Loucy (cell line): ENCODE measurements at regions not wholly inside any gene's neighbourhood (a gene's known extent, or its start where the extent isn't known, plus 50 kb on each side); places are given as distances from the start of the nearest gene placed in this dataset.

Experiments used
- H2AFZ ChIP-seq: fragments of 200-600 bp; sonication (generic); 2 replicates; pipeline ENCODE4 v1.6.0; 2016; ENCODE audit warnings: antibody characterized with exemption, mild to moderate bottlenecking, low read length, moderate library complexity
- H3F3A ChIP-seq: fragments of 200-600 bp; 2 replicates; pipeline ENCODE4 v1.6.0; 2016; ENCODE audit warnings: antibody characterized with exemption, low read depth, mild to moderate bottlenecking
- H3K27me3 ChIP-seq: fragments of 200-600 bp; sonication (generic); 2 replicates; pipeline ENCODE4 v1.6.1; 2014; ENCODE audit warnings: low read length, mild to moderate bottlenecking; ENCODE audit not compliant: insufficient read depth, poor library complexity, severe bottlenecking
- H3K36me3 ChIP-seq: fragments of 200-600 bp; sonication (generic); 2 replicates; pipeline ENCODE4 v1.6.1; 2016; ENCODE audit warnings: low read length; ENCODE audit not compliant: insufficient read depth
- H3K4me1 ChIP-seq: fragments of 200-600 bp; sonication (generic); 2 replicates; pipeline ENCODE4 v1.5.1; 2014; ENCODE audit warnings: low read length, mild to moderate bottlenecking; ENCODE audit not compliant: insufficient read depth, poor library complexity, severe bottlenecking
- H3K4me2 ChIP-seq: fragments of 200-600 bp; sonication (generic); 2 replicates; pipeline ENCODE4 v1.6.0; 2014; ENCODE audit warnings: antibody characterized with exemption, low read length, low read depth, mild to moderate bottlenecking; ENCODE audit not compliant: poor library complexity, severe bottlenecking
- H3K4me3 ChIP-seq: fragments of 200-600 bp; sonication (generic); 2 replicates; pipeline ENCODE4 v1.5.1; 2014; ENCODE audit warnings: low read length, mild to moderate bottlenecking, mixed read lengths; ENCODE audit not compliant: poor library complexity, severe bottlenecking
- H3K79me2 ChIP-seq: fragments of 200-600 bp; sonication (generic); 2 replicates; pipeline ENCODE4 v1.6.1; 2014; ENCODE audit warnings: low read length; ENCODE audit not compliant: insufficient read depth
- H3K9ac ChIP-seq: fragments of 200-600 bp; sonication (generic); 2 replicates; pipeline ENCODE4 v1.6.0; 2014; ENCODE audit warnings: mild to moderate bottlenecking, low read depth, low read length, moderate library complexity; ENCODE audit not compliant: poor library complexity, severe bottlenecking
- H3K9me2 ChIP-seq: fragments of 200-600 bp; sonication (generic); replicated peaks from 2 replicates; pipeline ENCODE4 v1.6.1; 2016; ENCODE audit warnings: low read depth, low read length, mixed read lengths
- H3K9me3 ChIP-seq: fragments of 200-600 bp; sonication (generic); 2 replicates; pipeline ENCODE4 v1.6.1; 2014; ENCODE audit warnings: mild to moderate bottlenecking, antibody characterized with exemption, low read length, low read depth; ENCODE audit not compliant: insufficient read depth
- H4K20me1 ChIP-seq: fragments of 200-600 bp; sonication (generic); 2 replicates; pipeline ENCODE4 v1.6.0; 2014; ENCODE audit warnings: antibody characterized with exemption, low read length, mild to moderate bottlenecking; ENCODE audit not compliant: insufficient read depth, poor library complexity, severe bottlenecking
- CTCF ChIP-seq: fragments of 200-600 bp; sonication (generic); conservative IDR thresholded peaks from 2 replicates; pipeline ENCODE4 v1.5.1; 2014; ENCODE audit warnings: mild to moderate bottlenecking, antibody characterized with exemption, low read length
- EZH2phosphoT487 ChIP-seq: fragments of 200-600 bp; IDR thresholded peaks from 2 replicates; pipeline ENCODE4 v1.6.1; 2018; ENCODE audit warnings: antibody characterized with exemption, mild to moderate bottlenecking, moderate library complexity, borderline replicate concordance

- TF ChIP-seq CTCF: no peak
- no peak for TF ChIP-seq EZH2phosphoT487
- H4K20me1 ChIP-seq: no peaks in the 10 kb centered on the region
- no peaks in the 10 kb centered on the region for H3F3A ChIP-seq
- H3K36me3 ChIP-seq: no peaks in the 10 kb centered on the region
- no peaks in the 10 kb centered on the region for H3K27me3 ChIP-seq
- peaks cover 37% of the 10 kb centered on the region for H3K4me1 ChIP-seq
- H2AFZ ChIP-seq: no peak overlapping the region
- H3K4me2 ChIP-seq: no peak overlapping the region
- H3K9me2 ChIP-seq: no peaks in the 10 kb centered on the region
- H3K79me2 ChIP-seq: no peaks in the 10 kb centered on the region
- H3K4me3 ChIP-seq: no peak overlapping the region
- H3K9ac ChIP-seq: no peak overlapping the region
- H3K9me3 ChIP-seq: no peaks in the 10 kb centered on the region
Measured at GRCh38 chr1:61007534-61008364, 74.6 kb upstream of the NFIA start.

GRCh38 chr1:61005614-61006580 is 76.5 kb upstream of the NFIA start:
- Histone ChIP-seq H3K4me3 (no peak overlapping the region), H3K36me3 (no peaks in the 10 kb centered on the region), H3F3A (no peaks in the 10 kb centered on the region), H3K4me2 (peak overlapping the region; percentile 42), H3K9me3 (no peaks in the 10 kb centered on the region), H2AFZ (peak overlapping the region; percentile 49; the same call in 1 of the 2 replicates), H4K20me1 (no peaks in the 10 kb centered on the region), H3K9me2 (no peaks in the 10 kb centered on the region), H3K79me2 (no peaks in the 10 kb centered on the region), H3K9ac (no peak overlapping the region), H3K4me1 (peaks cover 21% of the 10 kb centered on the region), H3K27me3 (no peaks in the 10 kb centered on the region)
- TF ChIP-seq EZH2phosphoT487 (no peak), CTCF (no peak)

GRCh38 chr1:61004262-61005003 is 77.9 kb upstream of the NFIA start:
- no peak overlapping the region for H3K4me3 ChIP-seq
- no peaks in the 10 kb centered on the region for H3K9me2 ChIP-seq
- no peaks in the 10 kb centered on the region for H3K79me2 ChIP-seq
- peak overlapping the region; percentile 63 for H2AFZ ChIP-seq
- H4K20me1 ChIP-seq: no peaks in the 10 kb centered on the region
- no peaks in the 10 kb centered on the region for H3F3A ChIP-seq
- H3K4me2 ChIP-seq: no peak overlapping the region
- H3K27me3 ChIP-seq: no peaks in the 10 kb centered on the region
- no peak for TF ChIP-seq EZH2phosphoT487
- no peak for TF ChIP-seq CTCF
- no peaks in the 10 kb centered on the region for H3K9me3 ChIP-seq
- no peaks in the 10 kb centered on the region for H3K36me3 ChIP-seq
- peaks cover 21% of the 10 kb centered on the region for H3K4me1 ChIP-seq
- no peak overlapping the region for H3K9ac ChIP-seq
